ENCODE measurements at regions not wholly inside any gene's neighbourhood (a gene's known extent, or its start where the extent isn't known, plus 50 kb on each side); places are given as distances from the start of the nearest gene placed in this dataset.
"Not testable (repeated sequence)": the region's sequence is repeated elsewhere in the genome, so short reads cannot be mapped to it uniquely, and the experiment has no call there.

DNA sequence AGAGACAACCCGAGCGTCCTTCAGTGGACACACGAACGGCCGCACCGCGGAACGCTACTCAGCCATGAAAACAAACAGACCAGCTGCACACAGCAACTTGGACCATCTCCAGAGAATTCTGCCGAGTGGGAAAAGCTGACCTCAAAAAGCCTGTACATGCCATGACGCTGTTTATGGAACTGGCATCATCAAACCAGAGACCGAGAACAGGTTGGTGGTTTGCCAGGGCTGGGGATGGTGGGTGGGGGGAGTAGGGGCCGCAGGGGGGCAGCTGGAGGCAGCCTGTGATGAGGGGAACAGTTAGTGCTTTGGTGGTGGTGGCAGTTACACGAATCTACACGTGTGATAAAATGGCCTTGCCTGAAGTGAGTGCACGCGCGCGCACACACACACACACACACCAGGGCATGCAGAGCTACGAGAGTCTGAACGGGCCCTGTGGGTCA lies 169.8 kb downstream of the LAT start:
- Mint-ChIP-seq H3K36me3 (ENCODE audit: insufficient read depth) (no peaks in the 10 kb centered on the region), H3K4me3 (ENCODE audit: low read depth) (no peak overlapping the region), H3K27ac (no peak overlapping the region), H3K9me3 (ENCODE audit: low read depth) (no peaks in the 10 kb centered on the region), H3K27me3 (peaks cover 13% of the 10 kb centered on the region), H3K4me1 (ENCODE audit: low read depth) (peaks cover 11% of the 10 kb centered on the region)
- no peak for TF ChIP-seq CTCF (IDR thresholded peaks at IDR 0.05; ENCODE audit: unreplicated experiment)
- no peak for DNase-seq (ENCODE audit: low spot score, unreplicated experiment)

DNA sequence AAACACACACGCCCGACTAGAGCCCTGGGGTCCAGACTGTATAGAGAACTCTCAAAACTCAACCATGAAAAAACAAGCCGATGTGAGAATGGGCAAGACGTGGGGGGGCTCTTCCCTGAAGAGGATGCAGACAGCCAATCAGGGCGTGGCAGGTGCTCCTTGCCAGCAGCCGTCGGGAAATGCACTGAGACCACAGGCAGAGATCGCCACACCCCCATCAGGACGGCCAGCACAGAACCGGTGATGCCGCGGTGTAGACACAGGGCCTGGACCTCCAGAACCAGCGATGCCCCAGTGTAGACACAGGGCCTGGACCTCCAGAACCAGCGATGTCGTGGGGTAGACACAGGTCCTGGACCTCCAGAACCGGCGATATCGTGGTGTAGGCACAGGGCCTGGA lies 169.2 kb downstream of the LAT start:
- peaks cover 11% of the 10 kb centered on the region for H3K4me1 Mint-ChIP-seq (ENCODE audit: low read depth)

DNA sequence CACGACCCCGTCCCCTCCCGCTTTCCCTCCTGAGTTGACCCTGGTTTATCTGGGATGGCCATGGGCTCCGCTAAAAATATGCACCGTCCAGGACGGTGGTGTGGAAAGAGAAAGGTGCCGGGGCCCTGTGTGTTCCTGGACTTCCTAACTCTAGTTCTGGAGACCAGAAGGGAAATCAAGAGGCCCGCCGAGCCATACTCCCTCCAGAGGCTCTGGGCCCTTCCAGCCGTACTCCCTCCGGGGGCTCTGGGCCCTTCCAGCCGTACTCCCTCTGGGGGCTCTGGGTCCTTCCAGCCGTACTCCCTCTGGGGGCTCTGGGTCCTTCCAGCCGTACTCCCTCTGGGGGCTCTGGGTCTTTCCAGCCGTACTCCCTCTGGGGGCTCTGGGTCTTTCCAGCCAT lies 168.5 kb downstream of the LAT start:
- H3K27me3 Mint-ChIP-seq = peaks cover 18% of the 10 kb centered on the region
- DNase-seq (ENCODE audit: low spot score, unreplicated experiment); H3K9me3 Mint-ChIP-seq (ENCODE audit: low read depth); H3K36me3 Mint-ChIP-seq (ENCODE audit: insufficient read depth); H3K4me3 Mint-ChIP-seq (ENCODE audit: low read depth); H3K27ac Mint-ChIP-seq: not testable (repeated sequence)
- peaks cover 11% of the 10 kb centered on the region for H3K4me1 Mint-ChIP-seq (ENCODE audit: low read depth)

More for the DNA sequence above, 169.2 kb downstream of the LAT start:
- no peak overlapping the region for H3K4me3 Mint-ChIP-seq (ENCODE audit: low read depth)
- no peaks in the 10 kb centered on the region for H3K9me3 Mint-ChIP-seq (ENCODE audit: low read depth)
- H3K36me3 Mint-ChIP-seq (ENCODE audit: insufficient read depth) = no peaks in the 10 kb centered on the region
- no peak for TF ChIP-seq CTCF (IDR thresholded peaks at IDR 0.05; ENCODE audit: unreplicated experiment)
- H3K27ac Mint-ChIP-seq = no peak overlapping the region
- H3K27me3 Mint-ChIP-seq = peaks cover 16% of the 10 kb centered on the region
- no peak for DNase-seq (ENCODE audit: low spot score, unreplicated experiment)

- not testable (repeated sequence) for DNase-seq (ENCODE audit: low spot score, unreplicated experiment); H3K27ac Mint-ChIP-seq; H3K36me3 Mint-ChIP-seq (ENCODE audit: insufficient read depth); H3K9me3 Mint-ChIP-seq (ENCODE audit: low read depth); H3K4me3 Mint-ChIP-seq (ENCODE audit: low read depth)
- peaks cover 11% of the 10 kb centered on the region for H3K4me1 Mint-ChIP-seq (ENCODE audit: low read depth)
- H3K27me3 Mint-ChIP-seq = peaks cover 19% of the 10 kb centered on the region
These were observed 167.7 kb downstream of the LAT start for GRCh38 chr16:29152544-29153031.

DNA sequence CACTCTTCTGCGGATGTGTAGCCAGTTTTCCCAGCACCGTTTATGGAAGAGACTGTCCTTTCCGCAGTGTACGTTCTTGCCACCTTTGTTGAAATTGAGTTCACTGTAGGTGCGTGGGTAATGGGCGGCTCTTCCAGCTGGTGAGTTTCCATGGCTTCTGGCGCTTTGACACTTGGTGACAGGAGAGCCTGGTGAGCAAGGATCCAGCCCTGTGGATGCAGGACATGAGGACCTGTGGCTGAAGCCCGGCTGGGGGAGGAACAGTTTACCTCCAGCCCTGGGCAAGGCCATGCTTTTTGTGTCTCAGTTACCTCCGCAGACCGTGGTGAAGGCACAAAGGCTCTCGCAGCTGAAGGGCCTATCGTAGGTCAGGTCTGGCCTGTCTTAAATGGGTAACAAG lies 166.5 kb downstream of the LAT start:
- no peak for TF ChIP-seq CTCF (IDR thresholded peaks at IDR 0.05; ENCODE audit: unreplicated experiment)
- DNase-seq (ENCODE audit: low spot score, unreplicated experiment) = no peak
- Mint-ChIP-seq H3K27me3 (peaks cover 17% of the 10 kb centered on the region), H3K9me3 (ENCODE audit: low read depth) (no peaks in the 10 kb centered on the region), H3K36me3 (ENCODE audit: insufficient read depth) (no peaks in the 10 kb centered on the region), H3K27ac (no peak overlapping the region), H3K4me3 (ENCODE audit: low read depth) (no peak overlapping the region), H3K4me1 (ENCODE audit: low read depth) (peaks cover 3% of the 10 kb centered on the region)

DNA sequence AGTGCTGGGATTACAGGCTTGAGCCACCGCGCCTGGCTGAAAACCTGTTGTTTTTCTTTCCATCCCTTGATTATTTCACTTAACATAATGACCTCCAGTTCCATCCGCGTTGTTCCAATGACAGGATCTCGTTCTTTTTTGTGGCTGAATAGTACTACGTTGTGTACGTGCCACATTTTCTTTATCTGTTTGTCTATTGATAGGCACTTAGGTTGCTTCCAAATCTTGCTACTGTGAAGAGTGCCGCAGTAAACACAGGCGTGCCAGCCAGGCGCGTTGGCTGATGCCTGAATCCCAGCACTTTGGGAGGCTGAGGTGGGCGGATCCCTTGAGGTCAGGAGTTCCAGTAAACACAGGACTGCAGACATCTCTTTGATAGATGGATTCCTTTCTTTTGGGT lies 165.1 kb downstream of the LAT start:
- not testable (repeated sequence) for H3K36me3 Mint-ChIP-seq (ENCODE audit: insufficient read depth); H3K27ac Mint-ChIP-seq; H3K9me3 Mint-ChIP-seq (ENCODE audit: low read depth); H3K4me3 Mint-ChIP-seq (ENCODE audit: low read depth); DNase-seq (ENCODE audit: low spot score, unreplicated experiment); H3K4me1 Mint-ChIP-seq (ENCODE audit: low read depth)
- H3K27me3 Mint-ChIP-seq = peaks cover 26% of the 10 kb centered on the region

GRCh38 chr16:29148867-29149272 lies 164.0 kb downstream of the LAT start:
- Mint-ChIP-seq H3K9me3 (ENCODE audit: low read depth) (no peaks in the 10 kb centered on the region), H3K27ac (no peak overlapping the region), H3K4me3 (ENCODE audit: low read depth) (no peak overlapping the region), H3K4me1 (ENCODE audit: low read depth) (peaks cover 3% of the 10 kb centered on the region), H3K27me3 (peaks cover 26% of the 10 kb centered on the region), H3K36me3 (ENCODE audit: insufficient read depth) (no peaks in the 10 kb centered on the region)
- no peak for TF ChIP-seq CTCF (IDR thresholded peaks at IDR 0.05; ENCODE audit: unreplicated experiment)
- no peak for DNase-seq (ENCODE audit: low spot score, unreplicated experiment)

Data from progenitor cell of endocrine pancreas (in vitro differentiated cells).